Endothelial cell of umbilical vein (primary cell): ENCODE measurements at regions not wholly inside any gene's neighbourhood (a gene's known extent, or its start where the extent isn't known, plus 50 kb on each side); places are given as distances from the start of the nearest gene placed in this dataset.

ENCODE experiments used
- BruUV-seq: library from RNA; stranded (reverse); fragments of 400-500 nt; replicated peaks from 2 replicates; lab custom pipeline; 2021; lab: Mats Ljungman, UMichigan
- CTCF ChIA-PET: fragments of 300-600, 350-600 bp; sonication (Branson Sonifier 250); formaldehyde crosslinking; loops from one replicate; lab custom pipeline; 2021; ENCODE audit warnings: antibody characterized with exemption, inconsistent platforms; lab: Charles Lee
- POLR2A ChIA-PET: fragments of 300-600, 350-600 bp; sonication (Branson Sonifier 250); formaldehyde crosslinking; loops from one replicate; lab custom pipeline; 2021; ENCODE audit warnings: antibody characterized with exemption, inconsistent platforms; lab: Charles Lee
- DNase-seq: peaks from one replicate; pipeline ENCODE4 v3.0.0-alpha.2; 2011; ENCODE audit warnings: low read depth, low spot score
- FAIRE-seq: peaks from 2 replicates; lab custom pipeline; 2011; peaks lifted over from hg19 to GRCh38; lab: Jason Lieb, UNC
- H2AFZ ChIP-seq: 2 replicates; pipeline ENCODE4 v1.6.0; 2012; ENCODE audit warnings: low read depth, low read length, control low read depth, inconsistent platforms
- H3K27ac ChIP-seq: 2 replicates; pipeline ENCODE4 v1.5.1; 2011; ENCODE audit warnings: low read depth, mild to moderate bottlenecking, control low read depth, low read length, moderate library complexity; ENCODE audit not compliant: insufficient read depth
- H3K27me3 ChIP-seq, 2 experiments: 2 replicates each; pipeline versions ENCODE4 v1.6.0 to v1.6.1; 2011; ENCODE audit warnings: low read length in 2 of 2, mixed read lengths in 1 of 2; ENCODE audit not compliant: control insufficient read depth in 2 of 2, insufficient read depth in 2 of 2
- H3K36me3 ChIP-seq, 2 experiments: 2 replicates in 1 of 2; 3 replicates in 1 of 2; pipeline ENCODE4 v1.5.1; 2011; ENCODE audit warnings: low read length in 2 of 2, mild to moderate bottlenecking in 1 of 2, moderate library complexity in 1 of 2; ENCODE audit not compliant: control insufficient read depth in 2 of 2, insufficient read depth in 2 of 2; ENCODE audit errors: extremely low read depth in 1 of 2
- H3K4me1 ChIP-seq: 3 replicates; pipeline ENCODE4 v1.5.1; 2011; ENCODE audit warnings: mild to moderate bottlenecking, low read length; ENCODE audit not compliant: control insufficient read depth, insufficient read depth; ENCODE audit errors: extremely low read depth
- H3K4me2 ChIP-seq: 2 replicates; pipeline ENCODE4 v1.6.1; 2011; ENCODE audit warnings: low read length, control low read depth, mixed read lengths; ENCODE audit not compliant: insufficient read depth
- H3K4me3 ChIP-seq, 3 experiments: fragments of 200-600 bp in 1 of 3; sonication (generic), shearing (Covaris generic) in 1 of 3; replicated peaks in 1 of 3; 2 replicates each; pipeline ENCODE4 v1.5.1; 2011 to 2016; ENCODE audit warnings: control low read depth in 3 of 3, low read length in 3 of 3, mild to moderate bottlenecking in 2 of 3, inconsistent platforms in 1 of 3, low read depth in 1 of 3, moderate library complexity in 1 of 3; ENCODE audit not compliant: insufficient read depth in 1 of 3
- H3K79me2 ChIP-seq: 2 replicates; pipeline ENCODE4 v1.6.0; 2012; ENCODE audit warnings: low read length, inconsistent platforms; ENCODE audit not compliant: control insufficient read depth, insufficient read depth
- H3K9ac ChIP-seq: replicated peaks from 2 replicates; pipeline ENCODE3; 2011; ENCODE audit warnings: low read length, control low read depth; ENCODE audit not compliant: insufficient read depth; ENCODE audit errors: extremely low read depth
- H3K9me1 ChIP-seq: replicated peaks from 3 replicates; pipeline ENCODE4 v1.6.0; 2011; ENCODE audit warnings: mild to moderate bottlenecking, low read length; ENCODE audit not compliant: control insufficient read depth, insufficient read depth; ENCODE audit errors: extremely low read depth
- H3K9me3 ChIP-seq: replicated peaks from 2 replicates; pipeline ENCODE4 v1.5.1; 2012; ENCODE audit warnings: low read length, inconsistent platforms; ENCODE audit not compliant: control insufficient read depth, insufficient read depth
- H4K20me1 ChIP-seq: replicated peaks from 2 replicates; pipeline ENCODE3; 2011; ENCODE audit warnings: mild to moderate bottlenecking, low read length; ENCODE audit not compliant: control insufficient read depth, insufficient read depth; ENCODE audit errors: extremely low read depth
- EZH2 ChIP-seq: IDR thresholded peaks from 2 replicates; pipeline ENCODE4 v1.6.1; 2012; ENCODE audit warnings: borderline replicate concordance, low read depth, mild to moderate bottlenecking, moderate library complexity, low read length, inconsistent platforms; ENCODE audit not compliant: severe bottlenecking
- FOS ChIP-seq: IDR thresholded peaks from 2 replicates; pipeline ENCODE4 v1.6.1; 2011; ENCODE audit warnings: mild to moderate bottlenecking, low read length, moderate library complexity, borderline replicate concordance; ENCODE audit not compliant: insufficient read depth
- GATA2 ChIP-seq: IDR thresholded peaks from 2 replicates; pipeline ENCODE4 v1.7.0; 2011; ENCODE audit warnings: low read depth, mild to moderate bottlenecking, moderate library complexity, mixed read lengths, low read length; ENCODE audit not compliant: insufficient read length, insufficient read depth
- JUN ChIP-seq: IDR thresholded peaks from 2 replicates; pipeline ENCODE4 v1.6.1; 2011; ENCODE audit warnings: borderline replicate concordance, low read depth; ENCODE audit not compliant: insufficient read length, insufficient read depth
- MYC ChIP-seq: IDR thresholded peaks from one replicate; pipeline ENCODE4 v1.6.1; 2011; ENCODE audit warnings: mild to moderate bottlenecking, low read depth, low read length
- POLR2A ChIP-seq: IDR thresholded peaks from 2 replicates; pipeline ENCODE4 v1.6.1; 2012; ENCODE audit warnings: low read depth, mild to moderate bottlenecking, control low read depth, low read length
- POLR2AphosphoS5 ChIP-seq: IDR thresholded peaks from 2 replicates; pipeline ENCODE4 v1.6.1; 2012; ENCODE audit warnings: low read depth, mild to moderate bottlenecking, control low read depth, low read length, moderate library complexity; ENCODE audit not compliant: insufficient read depth
- dilution Hi-C: fragments of 300-500 bp; cut with MboI; formaldehyde crosslinking; loops from one replicate; pipeline ENCODE4 v1.15.0; 2019; ENCODE audit warnings: low sequenced_read_pairs; ENCODE audit not compliant: extremely low pct_ligation_motif_present
- intact Hi-C: fragments of 100-400 bp; cut with micrococcal nuclease; formaldehyde crosslinking; loops from one replicate; pipeline ENCODE4 v1.10.0; 2022
- TF ChIP-seq, protein P1 (sequence below): IDR thresholded peaks from 2 replicates; pipeline ENCODE4 v1.6.1; 2011; ENCODE audit not compliant: insufficient read depth, insufficient read length
- TF ChIP-seq, protein P2 (sequence below), 2 donors: IDR thresholded peaks; 1 replicate in 1 of 2; 2 replicates in 1 of 2; pipeline ENCODE4 v1.5.1; 2011; ENCODE audit warnings: low read length in 2 of 2, mild to moderate bottlenecking in 2 of 2, moderate library complexity in 2 of 2, control low read depth in 1 of 2, inconsistent platforms in 1 of 2, low read depth in 1 of 2; ENCODE audit not compliant: insufficient read depth in 1 of 2; ENCODE audit errors: extremely low read depth in 1 of 2

DNA sequence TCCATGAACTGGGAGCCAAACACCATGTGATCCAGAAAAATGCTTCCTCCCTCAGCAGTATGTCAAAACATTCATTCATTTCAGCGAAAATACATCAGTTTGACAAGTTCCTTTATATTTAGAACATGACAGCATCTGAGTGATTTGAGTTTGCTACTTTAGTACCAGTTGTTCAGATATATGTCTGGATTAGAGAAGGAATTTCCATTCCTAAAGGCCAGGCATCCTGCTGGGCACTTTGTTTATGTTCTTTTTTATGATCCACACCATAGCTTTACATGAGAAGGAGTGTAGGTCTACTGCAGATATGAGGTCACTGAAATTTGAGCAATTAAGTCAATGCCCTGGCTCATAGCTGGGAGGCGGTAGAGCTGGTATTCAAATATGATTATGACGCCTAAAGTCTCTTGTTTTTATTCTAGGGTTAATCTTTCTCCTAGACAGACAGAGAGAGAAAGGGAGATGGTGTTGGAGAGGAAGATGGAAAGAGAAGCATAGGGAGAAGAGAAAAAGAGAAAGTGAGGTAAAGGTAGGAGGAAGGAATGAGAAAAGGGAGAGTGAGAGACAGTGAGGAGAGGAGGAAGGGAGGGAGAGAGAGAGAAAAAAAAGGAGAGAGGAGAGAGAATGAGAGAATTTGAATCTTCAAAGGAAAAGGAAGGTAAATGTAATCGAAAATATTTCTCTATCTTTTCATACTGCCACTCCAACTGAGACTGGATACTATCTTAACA, 839.5 kb upstream of the FANCL start:
- Histone ChIP-seq H3K36me3 (no peaks in the 10 kb centered on the region), H4K20me1 (no peaks in the 10 kb centered on the region), H3K4me3 (no peak overlapping the region), H3K79me2 (no peaks in the 10 kb centered on the region), H3K9ac (no peak overlapping the region), H2AFZ (no peak overlapping the region), H3K4me1 (no peaks in the 10 kb centered on the region), H3K9me3 (no peaks in the 10 kb centered on the region), H3K27me3 (no peaks in the 10 kb centered on the region), H3K27ac (no peak overlapping the region), H3K4me2 (no peak overlapping the region), H3K9me1 (no peaks in the 10 kb centered on the region)
- CTCF ChIA-PET: no interaction called here
- no peak for DNase-seq
- dilution Hi-C loops: no loop called here
- FAIRE-seq: no peak
- no peak for TF ChIP-seq MYC
- TF ChIP-seq GATA2: no peak
- TF ChIP-seq, protein P1, sequence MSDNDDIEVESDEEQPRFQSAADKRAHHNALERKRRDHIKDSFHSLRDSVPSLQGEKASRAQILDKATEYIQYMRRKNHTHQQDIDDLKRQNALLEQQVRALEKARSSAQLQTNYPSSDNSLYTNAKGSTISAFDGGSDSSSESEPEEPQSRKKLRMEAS: no peak
- TF ChIP-seq FOS: no peak
- TF ChIP-seq JUN: no peak
- TF ChIP-seq EZH2: no peak
- TF ChIP-seq, protein P2, sequence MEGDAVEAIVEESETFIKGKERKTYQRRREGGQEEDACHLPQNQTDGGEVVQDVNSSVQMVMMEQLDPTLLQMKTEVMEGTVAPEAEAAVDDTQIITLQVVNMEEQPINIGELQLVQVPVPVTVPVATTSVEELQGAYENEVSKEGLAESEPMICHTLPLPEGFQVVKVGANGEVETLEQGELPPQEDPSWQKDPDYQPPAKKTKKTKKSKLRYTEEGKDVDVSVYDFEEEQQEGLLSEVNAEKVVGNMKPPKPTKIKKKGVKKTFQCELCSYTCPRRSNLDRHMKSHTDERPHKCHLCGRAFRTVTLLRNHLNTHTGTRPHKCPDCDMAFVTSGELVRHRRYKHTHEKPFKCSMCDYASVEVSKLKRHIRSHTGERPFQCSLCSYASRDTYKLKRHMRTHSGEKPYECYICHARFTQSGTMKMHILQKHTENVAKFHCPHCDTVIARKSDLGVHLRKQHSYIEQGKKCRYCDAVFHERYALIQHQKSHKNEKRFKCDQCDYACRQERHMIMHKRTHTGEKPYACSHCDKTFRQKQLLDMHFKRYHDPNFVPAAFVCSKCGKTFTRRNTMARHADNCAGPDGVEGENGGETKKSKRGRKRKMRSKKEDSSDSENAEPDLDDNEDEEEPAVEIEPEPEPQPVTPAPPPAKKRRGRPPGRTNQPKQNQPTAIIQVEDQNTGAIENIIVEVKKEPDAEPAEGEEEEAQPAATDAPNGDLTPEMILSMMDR (IDR thresholded peaks at IDR 0.05; ENCODE audit: extremely low read depth in 1 of 2, insufficient read depth in 1 of 2, low read depth in 1 of 2, low read length in 2 of 2): no peak
- TF ChIP-seq POLR2AphosphoS5: no peak
- TF ChIP-seq POLR2A: no peak
- POLR2A ChIA-PET: no interaction called here
- BruUV-seq: no TSS peak
- intact Hi-C loops: no loop called here
